ENCODE measurements at regions not wholly inside any gene's neighbourhood (a gene's known extent, or its start where the extent isn't known, plus 50 kb on each side); places are given as distances from the start of the nearest gene placed in this dataset.

- no peak for DNase-seq (ENCODE audit: low spot score)
Measured at GRCh38 chr2:5067816-5068215, 624.4 kb upstream of the SOX11 start.

GRCh38 chr2:5070257-5070656 lies 621.9 kb upstream of the SOX11 start:
- DNase-seq (ENCODE audit: low spot score) = no peak

- no peak for DNase-seq (ENCODE audit: low spot score)
Measured at GRCh38 chr2:5074733-5075132, 617.5 kb upstream of the SOX11 start.

- DNase-seq (ENCODE audit: low spot score) = no peak
Measured at GRCh38 chr2:5076599-5076998, 615.6 kb upstream of the SOX11 start.

- no peak for DNase-seq (ENCODE audit: low spot score)
Measured at GRCh38 chr2:5077479-5078089, 614.6 kb upstream of the SOX11 start.

GRCh38 chr2:5083402-5083801 lies 608.8 kb upstream of the SOX11 start:
- DNase-seq (ENCODE audit: low spot score) = no peak

GRCh38 chr2:5089409-5089808 lies 602.8 kb upstream of the SOX11 start:
- no peak for DNase-seq (ENCODE audit: low spot score)

GRCh38 chr2:5093056-5093455 lies 599.1 kb upstream of the SOX11 start:
- DNase-seq (ENCODE audit: low spot score) = no peak

GRCh38 chr2:5093518-5093917 lies 598.7 kb upstream of the SOX11 start:
- no peak for DNase-seq (ENCODE audit: low spot score)

- DNase-seq (ENCODE audit: low spot score) = no peak
Measured at GRCh38 chr2:5094192-5094591, 598.0 kb upstream of the SOX11 start.

GRCh38 chr2:5098286-5098685 lies 593.9 kb upstream of the SOX11 start:
- DNase-seq (ENCODE audit: low spot score) = no peak

GRCh38 chr2:5102823-5103222 lies 589.4 kb upstream of the SOX11 start:
- DNase-seq (ENCODE audit: low spot score) = no peak

GRCh38 chr2:5111581-5111980 lies 580.6 kb upstream of the SOX11 start:
- DNase-seq (ENCODE audit: low spot score) = no peak

- no peak for DNase-seq (ENCODE audit: low spot score)
Measured at GRCh38 chr2:5119046-5119445, 573.1 kb upstream of the SOX11 start.

- DNase-seq (ENCODE audit: low spot score) = no peak
Measured at GRCh38 chr2:5121121-5121520, 571.1 kb upstream of the SOX11 start.

GRCh38 chr2:5121642-5122041 lies 570.5 kb upstream of the SOX11 start:
- no peak for DNase-seq (ENCODE audit: low spot score)

- no peak for DNase-seq (ENCODE audit: low spot score)
Measured at GRCh38 chr2:5123582-5124196, 568.5 kb upstream of the SOX11 start.

- DNase-seq (ENCODE audit: low spot score) = no peak
Measured at GRCh38 chr2:5125017-5125730, 567.0 kb upstream of the SOX11 start.

- no peak for DNase-seq (ENCODE audit: low spot score)
Measured at GRCh38 chr2:5132281-5132680, 559.9 kb upstream of the SOX11 start.

GRCh38 chr2:5140347-5140746 lies 551.8 kb upstream of the SOX11 start:
- no peak for DNase-seq (ENCODE audit: low spot score)

GRCh38 chr2:5144159-5144558 lies 548.0 kb upstream of the SOX11 start:
- DNase-seq (ENCODE audit: low spot score) = no peak

- DNase-seq (ENCODE audit: low spot score) = no peak
Measured at GRCh38 chr2:5145053-5145452, 547.1 kb upstream of the SOX11 start.

GRCh38 chr2:5145801-5146200 lies 546.4 kb upstream of the SOX11 start:
- no peak for DNase-seq (ENCODE audit: low spot score)
